GM19025 (cell line): ENCODE measurements at regions not wholly inside any gene's neighbourhood (a gene's known extent, or its start where the extent isn't known, plus 50 kb on each side); places are given as distances from the start of the nearest gene placed in this dataset.
A peak's percentile ranks its signal among the peaks of the same experiment; 100 is the strongest.
"Not testable (repeated sequence)": the region's sequence is repeated elsewhere in the genome, so short reads cannot be mapped to it uniquely, and the experiment has no call there.

Experiments
- ATAC-seq: cut with Tn5 transposase; IDR thresholded peaks from one replicate; pipeline ENCODE4 v1.9.1; 2021; ENCODE audit warnings: mild to moderate bottlenecking, low read depth, moderate library complexity; ENCODE audit not compliant: unreplicated experiment

- ATAC-seq: no peak
These were observed 228.7 kb upstream of the ZNF385D start for GRCh38 chr3:21979706-21980105.

- no peak for ATAC-seq
These were observed 238.5 kb upstream of the ZNF385D start for GRCh38 chr3:21989341-21990042.

GRCh38 chr3:21991061-21991460 lies 240.1 kb upstream of the ZNF385D start:
- no peak for ATAC-seq

GRCh38 chr3:21995079-21995607 lies 244.1 kb upstream of the ZNF385D start:
- ATAC-seq: no peak

- ATAC-seq: no peak
These were observed 256.4 kb upstream of the ZNF385D start for GRCh38 chr3:22007368-22007767.

GRCh38 chr3:22010997-22011396 lies 260.0 kb upstream of the ZNF385D start:
- no peak for ATAC-seq

- no peak for ATAC-seq
These were observed 261.5 kb upstream of the ZNF385D start for GRCh38 chr3:22012471-22012870.

GRCh38 chr3:22013641-22014040 lies 262.6 kb upstream of the ZNF385D start:
- ATAC-seq: no peak

GRCh38 chr3:22016197-22016596 lies 265.2 kb upstream of the ZNF385D start:
- ATAC-seq: no peak

- not testable (repeated sequence) for ATAC-seq
These were observed 273.6 kb upstream of the ZNF385D start for GRCh38 chr3:22024638-22025037.

- ATAC-seq: no peak
These were observed 278.5 kb upstream of the ZNF385D start for GRCh38 chr3:22029480-22029879.

- no peak for ATAC-seq
These were observed 288.2 kb upstream of the ZNF385D start for GRCh38 chr3:22039161-22039560.

- ATAC-seq: no peak
These were observed 289.1 kb upstream of the ZNF385D start for GRCh38 chr3:22040150-22040549.

- ATAC-seq: no peak
These were observed 294.9 kb upstream of the ZNF385D start for GRCh38 chr3:22045882-22046281.

GRCh38 chr3:22063500-22063899 lies 312.5 kb upstream of the ZNF385D start:
- no peak for ATAC-seq

- no peak for ATAC-seq
These were observed 317.6 kb upstream of the ZNF385D start for GRCh38 chr3:22068619-22069018.

GRCh38 chr3:22088204-22088603 lies 337.2 kb upstream of the ZNF385D start:
- no peak for ATAC-seq

GRCh38 chr3:22089284-22089683 lies 338.3 kb upstream of the ZNF385D start:
- peak; percentile 88 for ATAC-seq

- no peak for ATAC-seq
These were observed 340.3 kb upstream of the ZNF385D start for GRCh38 chr3:22091329-22091728.

GRCh38 chr3:22098021-22098420 lies 347.0 kb upstream of the ZNF385D start:
- ATAC-seq: no peak

- no peak for ATAC-seq
These were observed 350.3 kb upstream of the ZNF385D start for GRCh38 chr3:22101351-22101750.

GRCh38 chr3:22101811-22102210 lies 350.8 kb upstream of the ZNF385D start:
- no peak for ATAC-seq
